ENCODE measurements at regions not wholly inside any gene's neighbourhood (a gene's known extent, or its start where the extent isn't known, plus 50 kb on each side); places are given as distances from the start of the nearest gene placed in this dataset.

DNA sequence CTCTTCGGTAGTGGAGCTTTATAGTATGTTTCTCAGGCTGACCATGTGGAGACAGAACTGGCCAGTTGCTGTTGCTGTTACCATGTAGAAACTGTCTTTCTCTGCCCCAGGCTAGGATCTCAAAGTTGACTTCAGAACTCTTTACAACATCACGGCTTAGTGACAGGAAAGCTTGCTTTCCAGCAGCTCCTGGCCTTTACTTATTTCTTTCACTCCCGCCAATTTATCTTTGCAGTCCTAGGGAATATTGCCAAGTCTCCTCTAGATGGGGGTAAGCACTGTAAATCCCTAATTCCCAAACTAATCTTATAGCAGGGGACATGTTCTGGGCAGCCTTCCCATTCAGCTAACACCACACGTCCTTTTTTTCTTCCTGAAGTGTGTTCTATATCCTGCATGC, 631.6 kb downstream of the SPRY1 start:
- Mint-ChIP-seq H3K27me3 (ENCODE audit: insufficient read depth) (peaks cover 3% of the 10 kb centered on the region), H3K4me3 (no peak overlapping the region), H3K27ac (no peak overlapping the region), H3K9me3 (no peaks in the 10 kb centered on the region), H3K4me1 (ENCODE audit: low read depth) (no peaks in the 10 kb centered on the region), H3K36me3 (ENCODE audit: low read depth) (no peaks in the 10 kb centered on the region)
- no peak for DNase-seq
- TF ChIP-seq, protein P1, sequence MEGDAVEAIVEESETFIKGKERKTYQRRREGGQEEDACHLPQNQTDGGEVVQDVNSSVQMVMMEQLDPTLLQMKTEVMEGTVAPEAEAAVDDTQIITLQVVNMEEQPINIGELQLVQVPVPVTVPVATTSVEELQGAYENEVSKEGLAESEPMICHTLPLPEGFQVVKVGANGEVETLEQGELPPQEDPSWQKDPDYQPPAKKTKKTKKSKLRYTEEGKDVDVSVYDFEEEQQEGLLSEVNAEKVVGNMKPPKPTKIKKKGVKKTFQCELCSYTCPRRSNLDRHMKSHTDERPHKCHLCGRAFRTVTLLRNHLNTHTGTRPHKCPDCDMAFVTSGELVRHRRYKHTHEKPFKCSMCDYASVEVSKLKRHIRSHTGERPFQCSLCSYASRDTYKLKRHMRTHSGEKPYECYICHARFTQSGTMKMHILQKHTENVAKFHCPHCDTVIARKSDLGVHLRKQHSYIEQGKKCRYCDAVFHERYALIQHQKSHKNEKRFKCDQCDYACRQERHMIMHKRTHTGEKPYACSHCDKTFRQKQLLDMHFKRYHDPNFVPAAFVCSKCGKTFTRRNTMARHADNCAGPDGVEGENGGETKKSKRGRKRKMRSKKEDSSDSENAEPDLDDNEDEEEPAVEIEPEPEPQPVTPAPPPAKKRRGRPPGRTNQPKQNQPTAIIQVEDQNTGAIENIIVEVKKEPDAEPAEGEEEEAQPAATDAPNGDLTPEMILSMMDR (IDR thresholded peaks at IDR 0.05), result no peak

DNA sequence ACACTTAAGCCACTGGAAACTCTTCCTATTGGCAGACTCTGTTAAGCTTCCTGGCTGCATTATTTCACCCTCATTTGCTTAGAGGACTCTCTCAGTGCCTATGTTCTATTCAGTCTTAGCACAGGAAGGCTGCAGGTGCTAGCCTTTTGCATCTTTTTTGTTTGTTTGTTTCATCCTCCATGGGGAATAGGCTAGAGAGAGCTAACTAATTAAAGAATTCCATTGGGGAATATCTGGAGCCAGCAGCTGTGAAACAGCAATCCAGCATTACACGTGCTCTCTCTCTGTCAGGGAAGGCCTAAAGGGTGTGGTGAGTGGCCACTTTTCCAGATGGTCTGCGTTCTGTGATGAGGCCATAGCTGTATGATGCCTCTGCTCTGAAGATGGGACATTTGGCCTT, 633.6 kb downstream of the SPRY1 start:
- H3K4me1 Mint-ChIP-seq (ENCODE audit: low read depth), result no peaks in the 10 kb centered on the region
- TF ChIP-seq, protein P1 (IDR thresholded peaks at IDR 0.05), result no peak

DNA sequence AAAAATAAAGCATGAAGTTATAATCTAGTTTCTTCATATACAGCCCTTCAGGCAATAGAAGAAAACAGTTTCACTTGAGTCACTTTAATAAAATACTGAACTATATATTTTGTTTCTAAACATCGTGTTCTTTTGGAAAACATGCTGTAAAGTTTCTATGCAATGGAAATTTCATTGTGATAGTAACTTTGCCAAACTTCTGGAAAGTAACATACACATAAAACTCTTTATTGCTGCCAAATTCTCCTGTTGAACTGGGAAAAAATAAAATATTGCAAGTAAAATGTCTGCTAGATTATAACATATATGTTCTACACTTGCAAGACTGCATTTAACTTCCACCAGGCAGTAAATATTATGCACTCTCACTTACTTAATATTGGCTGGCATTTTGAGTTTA, 635.4 kb downstream of the SPRY1 start:
- H3K27me3 Mint-ChIP-seq (ENCODE audit: insufficient read depth), result no peaks in the 10 kb centered on the region
- H3K9me3 Mint-ChIP-seq, result no peaks in the 10 kb centered on the region
- H3K27ac Mint-ChIP-seq, result no peak overlapping the region
- TF ChIP-seq, protein P1 (IDR thresholded peaks at IDR 0.05), result no peak
- H3K4me1 Mint-ChIP-seq (ENCODE audit: low read depth), result no peaks in the 10 kb centered on the region
- DNase-seq, result no peak
- no peak overlapping the region for H3K4me3 Mint-ChIP-seq
- H3K36me3 Mint-ChIP-seq (ENCODE audit: low read depth), result no peaks in the 10 kb centered on the region

More for the DNA sequence above, 633.6 kb downstream of the SPRY1 start:
- H3K27ac Mint-ChIP-seq, result no peak overlapping the region
- H3K4me3 Mint-ChIP-seq, result no peak overlapping the region
- peaks cover 3% of the 10 kb centered on the region for H3K27me3 Mint-ChIP-seq (ENCODE audit: insufficient read depth)
- no peaks in the 10 kb centered on the region for H3K36me3 Mint-ChIP-seq (ENCODE audit: low read depth)
- no peak for DNase-seq
- no peaks in the 10 kb centered on the region for H3K9me3 Mint-ChIP-seq

DNA sequence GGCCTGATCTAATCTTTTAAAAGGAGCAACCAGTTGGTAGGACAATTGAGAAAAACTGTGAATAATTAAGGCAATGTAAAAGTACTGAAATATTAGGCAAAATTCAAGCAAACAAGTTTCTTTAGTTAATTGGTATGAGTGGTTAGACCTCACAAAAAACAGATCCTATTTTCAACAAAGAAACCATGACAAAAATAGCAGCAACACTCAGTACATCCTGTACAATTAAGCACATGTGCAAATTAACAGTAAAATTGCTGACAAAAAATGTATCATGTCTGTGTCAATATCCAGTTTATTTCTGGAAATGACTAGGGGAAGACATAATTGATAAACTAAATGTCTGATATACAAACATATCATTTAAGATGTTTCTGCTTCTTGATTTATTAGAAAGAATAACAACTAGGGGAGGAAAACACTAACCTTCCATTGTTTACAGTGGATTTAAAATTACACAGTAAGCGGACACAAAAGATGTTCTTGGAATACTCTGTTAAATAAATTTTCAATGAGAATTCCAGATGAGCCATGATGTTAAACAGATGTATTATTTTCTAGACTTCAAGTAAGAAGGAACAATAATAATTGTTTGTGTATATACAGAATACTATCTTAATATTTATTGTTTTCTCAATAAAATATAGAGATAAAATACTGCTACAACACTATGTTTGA, 638.9 kb downstream of the SPRY1 start:
- Mint-ChIP-seq H3K9me3 (no peaks in the 10 kb centered on the region), H3K4me1 (ENCODE audit: low read depth) (no peaks in the 10 kb centered on the region), H3K27me3 (ENCODE audit: insufficient read depth) (no peaks in the 10 kb centered on the region), H3K27ac (no peak overlapping the region), H3K36me3 (ENCODE audit: low read depth) (no peaks in the 10 kb centered on the region), H3K4me3 (no peak overlapping the region)
- TF ChIP-seq, protein P1 (IDR thresholded peaks at IDR 0.05), result no peak
- no peak for DNase-seq

DNA sequence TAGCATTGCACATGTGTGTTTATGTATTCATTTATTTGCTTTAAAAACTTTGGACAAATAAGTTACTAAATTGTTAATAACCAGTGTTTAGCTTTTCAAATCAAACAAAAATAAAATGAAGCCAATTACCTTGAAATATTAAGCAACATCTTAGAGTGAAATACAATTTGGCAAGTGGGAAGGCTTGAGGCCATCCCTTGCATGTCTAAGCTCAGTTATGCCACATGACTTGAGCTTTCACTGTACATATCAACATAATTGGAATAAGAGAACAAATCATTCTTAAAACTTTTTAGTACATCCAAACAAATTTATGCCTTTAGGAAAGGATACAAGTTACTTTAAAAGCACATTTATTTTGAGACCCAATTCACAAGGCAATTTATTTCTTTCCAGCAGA, 640.6 kb downstream of the SPRY1 start:
- H3K4me1 Mint-ChIP-seq (ENCODE audit: low read depth), result no peaks in the 10 kb centered on the region
- TF ChIP-seq, protein P1 (IDR thresholded peaks at IDR 0.05), result no peak

More for the DNA sequence above, 640.6 kb downstream of the SPRY1 start:
- Mint-ChIP-seq H3K27ac (no peak overlapping the region), H3K9me3 (no peaks in the 10 kb centered on the region), H3K4me3 (no peak overlapping the region), H3K27me3 (ENCODE audit: insufficient read depth) (no peaks in the 10 kb centered on the region), H3K36me3 (ENCODE audit: low read depth) (no peaks in the 10 kb centered on the region)
- DNase-seq, result no peak
